ES-I3 (cell line): ENCODE measurements at regions not wholly inside any gene's neighbourhood (a gene's known extent, or its start where the extent isn't known, plus 50 kb on each side); places are given as distances from the start of the nearest gene placed in this dataset.

Experiments
- H3K36me3 ChIP-seq: 2 replicates; pipeline ENCODE4 v1.6.1; 2013; ENCODE audit warnings: mild to moderate bottlenecking, low read length, control low read depth, moderate library complexity; ENCODE audit not compliant: insufficient read depth
- H3K4me1 ChIP-seq: 2 replicates; pipeline ENCODE4 v1.6.1; 2013; ENCODE audit warnings: mild to moderate bottlenecking, control low read depth, low read length; ENCODE audit not compliant: insufficient read depth
- H3K9ac ChIP-seq: 2 replicates; pipeline ENCODE4 v1.6.1; 2013; ENCODE audit warnings: low read depth, mild to moderate bottlenecking, low read length, moderate library complexity
- H3K9me3 ChIP-seq: 2 replicates; pipeline ENCODE4 v1.6.1; 2013; ENCODE audit warnings: mild to moderate bottlenecking, low read length, moderate library complexity; ENCODE audit not compliant: control insufficient read depth, insufficient read depth

DNA sequence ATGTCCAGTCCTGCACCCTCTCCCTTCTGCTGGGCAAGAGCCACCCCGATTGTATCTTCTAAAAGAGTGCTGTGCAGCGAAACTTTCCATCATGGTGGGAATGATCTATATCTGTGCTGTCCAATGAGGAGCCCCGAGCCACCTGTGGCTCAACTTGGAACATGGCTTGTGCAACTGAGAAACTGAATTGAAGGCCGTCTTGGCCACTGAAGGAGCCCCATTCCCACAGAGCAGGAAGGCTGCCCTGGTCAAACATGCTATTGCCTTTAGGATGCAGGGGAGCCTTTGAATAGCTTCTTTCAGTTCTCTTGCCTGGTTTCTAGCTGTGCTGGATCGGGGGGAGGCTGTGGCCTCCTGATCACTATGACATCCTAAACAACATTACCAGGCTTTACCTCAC is 427.6 kb downstream of the SETD4 start:
- H3K9ac ChIP-seq, result no peak overlapping the region
- peaks cover 6% of the 10 kb centered on the region for H3K4me1 ChIP-seq
- no peaks in the 10 kb centered on the region for H3K9me3 ChIP-seq
- H3K36me3 ChIP-seq, result no peaks in the 10 kb centered on the region

DNA sequence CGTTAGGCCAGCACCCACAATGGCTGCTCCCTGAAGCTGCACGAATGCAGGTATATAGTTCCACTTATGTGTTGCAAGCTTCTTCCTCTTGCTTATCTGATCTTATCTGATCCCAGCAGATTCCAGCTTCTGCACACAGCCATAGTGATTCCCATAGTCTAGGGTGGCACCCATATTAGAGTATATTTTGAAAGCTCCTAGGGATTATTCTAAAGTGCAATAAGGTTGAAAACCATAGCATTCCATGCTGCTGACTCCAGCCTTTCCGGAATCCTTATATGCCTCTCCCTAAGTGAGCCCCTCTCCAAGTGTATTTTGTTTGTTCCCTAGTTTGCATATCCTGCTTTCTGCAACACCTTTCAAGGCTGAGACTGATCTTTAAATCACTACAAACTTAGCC is 432.0 kb downstream of the SETD4 start:
- Histone ChIP-seq H3K9me3 (no peaks in the 10 kb centered on the region), H3K9ac (no peak overlapping the region), H3K36me3 (no peaks in the 10 kb centered on the region), H3K4me1 (peaks cover 6% of the 10 kb centered on the region)

DNA sequence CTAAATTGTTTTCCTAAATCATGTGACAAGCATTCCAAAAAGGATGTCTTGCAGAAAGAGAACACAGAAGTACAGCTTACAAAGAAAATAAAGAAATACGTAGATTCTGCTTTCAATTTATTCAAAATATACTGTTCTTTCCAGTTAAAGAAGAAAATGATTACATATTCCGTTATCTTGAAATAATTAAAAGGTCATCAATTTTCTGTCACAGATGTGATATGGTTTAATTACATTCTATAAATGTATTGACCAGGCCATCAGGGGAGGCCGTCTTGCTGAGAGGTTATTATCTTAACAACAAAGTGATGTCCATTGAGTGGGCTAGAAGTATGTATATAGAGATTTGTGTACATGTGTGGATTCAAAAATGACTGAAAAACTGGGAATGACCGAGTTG is 432.9 kb downstream of the SETD4 start:
- H3K4me1 ChIP-seq, result peaks cover 6% of the 10 kb centered on the region
- no peaks in the 10 kb centered on the region for H3K9me3 ChIP-seq
- no peak overlapping the region for H3K9ac ChIP-seq
- no peaks in the 10 kb centered on the region for H3K36me3 ChIP-seq

DNA sequence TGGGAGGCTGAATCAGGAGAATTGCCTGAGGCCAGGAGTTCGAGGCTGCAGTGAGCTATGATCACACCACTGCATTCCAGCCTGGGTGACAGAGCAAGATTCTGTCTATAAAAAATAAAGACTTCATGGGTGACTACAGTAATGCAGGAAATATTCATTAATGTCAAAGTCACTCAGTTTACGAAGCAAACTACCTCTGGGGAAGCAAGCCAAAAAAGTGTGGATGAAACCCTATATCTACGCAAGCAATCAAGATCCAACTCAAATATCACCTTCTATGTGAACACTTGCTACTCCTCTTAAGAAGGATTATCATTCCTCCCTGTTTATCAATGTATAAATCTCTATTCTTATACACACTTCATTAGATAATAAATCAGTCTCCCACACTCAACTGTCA is 434.8 kb downstream of the SETD4 start:
- no peaks in the 10 kb centered on the region for H3K36me3 ChIP-seq
- peaks cover 6% of the 10 kb centered on the region for H3K4me1 ChIP-seq
- no peak overlapping the region for H3K9ac ChIP-seq
- no peaks in the 10 kb centered on the region for H3K9me3 ChIP-seq

DNA sequence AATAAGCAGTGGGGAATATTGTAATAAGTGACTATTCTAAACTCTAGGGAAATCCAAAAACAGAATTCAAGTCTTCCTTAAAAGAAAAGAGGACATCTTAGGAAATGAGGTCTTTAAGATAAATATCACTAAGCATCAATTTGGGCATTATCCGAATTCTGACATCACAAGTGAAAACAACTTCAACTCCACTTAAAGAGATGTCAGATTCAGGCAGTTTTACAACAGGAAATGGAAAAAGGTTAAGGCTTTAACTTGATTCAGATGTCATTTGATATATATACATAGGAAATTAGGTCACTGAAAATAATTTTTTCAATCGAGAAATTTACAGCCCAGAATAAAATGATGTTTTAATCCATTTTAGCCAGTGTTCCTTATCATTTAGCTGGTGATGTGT is 435.4 kb downstream of the SETD4 start:
- H3K36me3 ChIP-seq, result no peaks in the 10 kb centered on the region
- H3K9ac ChIP-seq, result no peak overlapping the region
- peaks cover 6% of the 10 kb centered on the region for H3K4me1 ChIP-seq
- no peaks in the 10 kb centered on the region for H3K9me3 ChIP-seq

DNA sequence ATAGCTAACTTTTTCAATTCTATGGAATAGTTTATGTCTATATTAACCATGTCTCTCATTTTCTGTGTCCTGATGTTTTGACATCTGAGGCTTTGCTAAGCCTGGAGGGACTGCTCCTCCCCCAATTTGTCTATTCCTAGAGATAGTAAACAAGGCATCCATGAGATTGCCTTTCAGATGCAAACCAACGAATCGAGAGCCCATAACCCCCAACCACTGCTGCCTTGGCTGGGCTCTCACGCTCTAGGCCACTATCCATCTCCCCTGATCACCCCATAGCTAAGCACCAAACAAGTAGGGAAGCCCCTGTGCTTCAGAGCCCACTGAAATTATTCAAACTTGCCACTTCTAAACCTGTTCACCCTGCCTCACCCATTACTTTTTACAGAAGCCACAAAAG is 437.7 kb downstream of the SETD4 start:
- H3K4me1 ChIP-seq, result no peaks in the 10 kb centered on the region; the same call in 1 of the 2 replicates
- H3K36me3 ChIP-seq, result no peaks in the 10 kb centered on the region
- no peaks in the 10 kb centered on the region for H3K9me3 ChIP-seq
- H3K9ac ChIP-seq, result no peak overlapping the region

DNA sequence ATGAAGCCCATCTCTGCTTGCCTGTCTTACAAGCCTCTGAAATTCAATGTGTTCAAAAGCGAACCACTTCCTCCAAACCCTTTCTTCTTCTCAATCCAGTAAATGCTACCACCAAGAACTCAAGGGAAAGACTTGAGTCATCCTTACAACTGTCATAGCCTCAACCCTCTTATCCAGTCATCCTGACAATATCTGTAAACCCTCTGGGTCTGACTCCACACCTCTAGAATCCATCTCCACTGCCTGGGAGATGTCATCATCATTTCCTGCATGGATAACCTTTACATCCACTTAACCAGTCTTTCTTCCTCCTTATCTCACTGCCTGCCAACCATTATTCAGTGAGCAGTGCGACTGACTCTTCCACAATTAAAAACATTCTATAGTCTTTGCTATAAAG is 441.1 kb downstream of the SETD4 start:
- H3K9me3 ChIP-seq, result no peaks in the 10 kb centered on the region
- H3K4me1 ChIP-seq, result no peaks in the 10 kb centered on the region; the same call in 1 of the 2 replicates
- no peaks in the 10 kb centered on the region for H3K36me3 ChIP-seq
- no peak overlapping the region for H3K9ac ChIP-seq

DNA sequence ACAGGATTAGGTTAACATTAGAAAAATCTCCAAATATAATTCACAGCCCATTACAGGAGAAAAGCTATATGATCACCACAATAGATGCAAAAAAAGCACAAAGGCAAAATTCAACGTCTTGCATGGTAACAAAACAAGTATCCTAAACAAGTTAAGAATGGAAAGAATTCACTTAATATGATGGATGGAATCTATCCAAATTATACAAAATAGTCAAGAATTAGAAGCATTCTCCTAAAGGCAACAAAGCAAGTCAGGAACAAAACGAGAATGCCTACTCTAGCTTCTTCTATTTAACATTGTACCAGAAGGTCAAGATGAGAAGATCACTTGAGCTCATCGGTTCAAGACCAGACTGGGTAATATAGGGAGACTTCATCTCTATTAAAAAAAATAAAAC is 442.8 kb downstream of the SETD4 start:
- no peaks in the 10 kb centered on the region for H3K4me1 ChIP-seq
- H3K9ac ChIP-seq, result no peak overlapping the region
- no peaks in the 10 kb centered on the region for H3K9me3 ChIP-seq
- H3K36me3 ChIP-seq, result no peaks in the 10 kb centered on the region

DNA sequence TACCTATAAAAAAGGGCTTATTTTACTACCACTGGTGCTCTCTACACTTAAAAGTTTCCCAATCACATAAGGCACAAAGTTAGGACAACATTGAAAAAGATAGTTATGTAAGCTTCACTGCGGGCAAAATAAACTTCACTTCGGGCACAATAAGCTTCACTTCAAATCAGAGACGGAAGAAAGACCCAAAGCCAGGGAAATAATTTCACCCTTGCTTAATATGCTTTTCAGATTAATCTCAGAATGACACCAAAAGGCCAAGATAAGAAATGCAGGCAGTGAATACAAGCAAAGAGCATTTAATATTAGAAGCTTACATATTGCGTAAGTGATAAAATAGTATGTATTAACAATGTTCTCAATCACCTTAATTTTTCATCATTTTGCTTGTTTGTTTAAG is 444.2 kb downstream of the SETD4 start:
- no peak overlapping the region for H3K9ac ChIP-seq

DNA sequence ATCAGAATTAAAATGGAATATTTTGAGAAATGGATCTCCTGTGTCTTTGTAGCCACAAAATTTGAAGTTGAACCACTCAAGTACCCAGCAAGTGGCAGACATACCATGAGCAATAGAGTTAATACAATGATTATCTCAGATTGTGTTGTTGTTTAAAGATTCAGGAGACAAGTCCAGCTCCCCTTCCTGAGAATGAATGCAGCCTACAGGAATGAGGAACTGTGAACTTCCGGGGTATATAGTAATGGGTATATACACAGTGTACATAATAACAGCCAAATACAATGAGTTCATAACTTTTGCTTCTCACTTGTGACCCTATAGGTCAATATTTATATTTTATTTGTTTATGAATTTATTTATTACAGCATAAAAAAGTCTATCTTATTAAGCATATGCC is 445.0 kb downstream of the SETD4 start:
- Histone ChIP-seq H3K4me1 (no peaks in the 10 kb centered on the region), H3K9me3 (no peaks in the 10 kb centered on the region), H3K36me3 (no peaks in the 10 kb centered on the region), H3K9ac (no peak overlapping the region)

More for the DNA sequence above, 444.2 kb downstream of the SETD4 start:
- Histone ChIP-seq H3K4me1 (no peaks in the 10 kb centered on the region), H3K9me3 (no peaks in the 10 kb centered on the region), H3K36me3 (no peaks in the 10 kb centered on the region)

DNA sequence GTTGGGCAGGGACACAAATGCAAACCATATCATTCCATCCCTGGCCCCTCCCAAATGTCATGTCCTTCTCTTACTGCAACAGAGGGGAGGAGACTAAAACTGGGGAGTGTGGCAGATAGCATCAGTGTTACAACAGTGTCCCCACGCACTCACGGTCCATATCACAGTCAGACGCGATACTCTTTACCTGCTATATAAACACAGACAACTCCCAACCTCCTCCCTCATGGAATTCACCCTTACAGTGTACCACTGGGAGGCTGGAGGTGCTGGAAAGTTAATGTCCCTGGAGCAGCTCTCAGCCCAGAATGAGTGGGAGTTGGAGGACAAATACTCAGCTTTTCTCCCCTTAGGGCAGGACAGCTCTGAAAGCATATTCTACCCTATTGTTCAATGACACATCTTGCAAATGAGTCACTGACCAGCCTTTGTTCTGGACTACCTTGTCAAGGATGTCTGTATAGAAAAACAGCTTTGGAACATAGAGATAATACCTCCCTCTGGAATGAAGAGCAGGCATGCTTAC is 445.9 kb downstream of the SETD4 start:
- H3K9ac ChIP-seq, result no peak overlapping the region
- no peaks in the 10 kb centered on the region; the same call in 1 of the 2 replicates for H3K36me3 ChIP-seq
- no peaks in the 10 kb centered on the region for H3K9me3 ChIP-seq
- no peaks in the 10 kb centered on the region for H3K4me1 ChIP-seq

DNA sequence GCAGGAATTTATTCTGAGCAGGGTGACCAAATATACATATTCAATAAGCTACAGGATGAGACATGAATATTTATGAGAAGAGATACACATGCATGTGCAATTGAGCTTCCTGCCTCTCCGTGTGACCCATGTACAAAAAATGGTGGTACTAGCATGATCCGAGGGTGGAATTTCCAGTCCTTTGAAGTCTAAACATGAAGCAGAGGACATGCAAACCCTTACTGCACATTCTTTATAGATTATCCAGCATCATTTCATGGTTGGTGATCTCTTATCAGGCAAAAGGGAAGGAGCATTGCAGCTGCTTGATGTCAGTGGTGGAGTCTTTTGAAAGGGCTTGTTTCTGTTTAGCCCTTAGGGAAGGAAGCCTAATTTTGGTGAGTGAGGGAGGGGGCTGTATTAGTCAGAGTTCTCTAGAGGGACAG is 448.6 kb downstream of the SETD4 start:
- no peak overlapping the region for H3K9ac ChIP-seq
- no peaks in the 10 kb centered on the region; the same call in 1 of the 2 replicates for H3K36me3 ChIP-seq
- no peaks in the 10 kb centered on the region for H3K4me1 ChIP-seq
- H3K9me3 ChIP-seq, result peaks cover 5% of the 10 kb centered on the region; the same call in 1 of the 2 replicates

DNA sequence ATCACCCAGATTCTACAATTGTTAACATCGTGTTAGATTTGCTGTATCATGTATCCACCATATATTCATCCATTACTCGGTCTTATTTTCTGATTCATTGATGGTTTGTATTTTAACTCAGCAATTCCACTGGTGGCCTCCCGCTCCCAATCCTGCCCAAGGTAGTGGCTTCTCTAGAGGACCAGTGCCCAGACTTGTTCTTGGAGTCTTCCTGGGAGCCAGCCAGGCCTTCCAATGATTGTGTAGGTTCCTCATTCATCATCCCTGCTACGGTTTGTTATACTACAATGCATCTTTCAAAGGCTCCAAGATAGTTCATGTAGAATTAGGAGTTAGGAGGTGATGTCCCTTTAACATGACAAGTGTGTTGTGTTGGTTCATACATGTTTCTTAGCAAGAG is 451.1 kb downstream of the SETD4 start:
- Histone ChIP-seq H3K9me3 (peaks cover 5% of the 10 kb centered on the region; the same call in 1 of the 2 replicates), H3K4me1 (peaks cover under 1% of the 10 kb centered on the region; the same call in 1 of the 2 replicates), H3K36me3 (no peaks in the 10 kb centered on the region; the same call in 1 of the 2 replicates), H3K9ac (no peak overlapping the region)

DNA sequence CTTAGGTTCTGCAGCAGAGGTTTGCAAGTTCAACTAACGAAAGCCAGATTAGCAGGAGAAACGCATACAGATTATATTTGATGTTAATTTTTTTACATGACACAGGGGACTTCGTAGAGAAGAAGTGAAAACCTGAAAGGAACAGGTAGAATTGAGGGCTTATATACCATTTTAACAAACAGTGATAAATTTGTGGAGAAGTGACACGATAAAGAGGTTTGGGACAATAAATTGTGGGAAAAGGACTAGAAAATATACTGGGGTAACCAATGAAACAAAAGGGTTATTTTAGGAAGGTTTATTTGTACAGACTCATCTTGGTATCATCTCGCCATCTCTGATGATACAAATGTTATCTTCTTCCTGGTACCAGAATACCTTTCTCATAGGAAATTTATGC is 452.9 kb downstream of the SETD4 start:
- Histone ChIP-seq H3K36me3 (no peaks in the 10 kb centered on the region; the same call in 1 of the 2 replicates), H3K9ac (no peak overlapping the region), H3K4me1 (peaks cover 5% of the 10 kb centered on the region; the same call in 1 of the 2 replicates), H3K9me3 (peaks cover 5% of the 10 kb centered on the region; the same call in 1 of the 2 replicates)

DNA sequence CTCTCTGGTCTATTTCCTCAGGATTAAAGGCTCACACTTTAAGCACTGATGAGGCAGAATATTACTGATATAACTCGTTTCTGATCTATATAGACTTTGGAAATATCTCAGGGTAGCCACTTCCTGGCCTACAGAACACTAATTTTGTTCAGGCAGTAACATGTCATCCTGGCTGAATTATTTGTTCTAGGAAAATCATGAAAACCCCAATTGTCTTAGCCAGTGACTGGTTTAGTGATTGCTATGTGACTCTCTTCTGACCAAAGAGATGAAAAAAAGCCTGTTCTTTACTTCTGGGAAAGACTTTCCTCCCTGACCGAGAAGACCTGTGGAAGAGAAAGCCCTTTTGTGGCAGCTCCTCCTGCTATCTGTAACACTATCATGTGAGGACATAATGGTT is 453.7 kb downstream of the SETD4 start:
- Histone ChIP-seq H3K4me1 (peaks cover 5% of the 10 kb centered on the region; the same call in 1 of the 2 replicates), H3K9ac (no peak overlapping the region), H3K36me3 (no peaks in the 10 kb centered on the region; the same call in 1 of the 2 replicates), H3K9me3 (peaks cover 5% of the 10 kb centered on the region; the same call in 1 of the 2 replicates)
